Vagina (tissue), 2 donors: ENCODE measurements at regions not wholly inside any gene's neighbourhood (a gene's known extent, or its start where the extent isn't known, plus 50 kb on each side); places are given as distances from the start of the nearest gene placed in this dataset.

ENCODE experiments used
- CTCF ChIP-seq, 3 experiments: fragments of 450-650 bp in 2 of 3; fragments of 200-600 bp in 1 of 3; sonication (generic) in 1 of 3; IDR thresholded peaks; one replicate each; pipeline ENCODE4 v1.5.1; 2017 to 2019; ENCODE audit warnings: antibody characterized with exemption in 3 of 3, mild to moderate bottlenecking in 2 of 3, moderate library complexity in 2 of 3
- POLR2A ChIP-seq, 2 donors: fragments of 450-650 bp; IDR thresholded peaks; one replicate each; pipeline ENCODE4 v1.6.1; 2017; ENCODE audit warnings: antibody characterized with exemption in 2 of 2, mild to moderate bottlenecking in 2 of 2, moderate library complexity in 2 of 2

GRCh38 chr6:166704171-166704570 lies 77.1 kb upstream of the RPS6KA2 start:
- TF ChIP-seq CTCF (IDR thresholded peaks at IDR 0.05) = no peak
- TF ChIP-seq POLR2A (IDR thresholded peaks at IDR 0.05) = no peak
